NCI-H1417 treated with DMSO at 0.1 percent for 48 hours (cell line): ENCODE measurements at regions not wholly inside any gene's neighbourhood (a gene's known extent, or its start where the extent isn't known, plus 50 kb on each side); places are given as distances from the start of the nearest gene placed in this dataset.
"Not testable (repeated sequence)": the region's sequence is repeated elsewhere in the genome, so short reads cannot be mapped to it uniquely, and the experiment has no call there.

Experiments
- DNase-seq: peaks from one replicate; lab custom pipeline; 2025; lab: John Stamatoyannopoulos, UW

GRCh38 chr3:33919312-33920120, 121.1 kb downstream of the PDCD6IP start:
- no peak for DNase-seq

GRCh38 chr3:33920511-33920910, 122.1 kb downstream of the PDCD6IP start:
- DNase-seq: no peak

- DNase-seq: no peak
These were observed 123.2 kb downstream of the PDCD6IP start for GRCh38 chr3:33921608-33922007.

- DNase-seq: no peak
These were observed 128.7 kb downstream of the PDCD6IP start for GRCh38 chr3:33926998-33927605.

- no peak for DNase-seq
These were observed 131.4 kb downstream of the PDCD6IP start for GRCh38 chr3:33929813-33930212.

- no peak for DNase-seq
These were observed 133.1 kb downstream of the PDCD6IP start for GRCh38 chr3:33931512-33931911.

GRCh38 chr3:33932010-33932764, 133.8 kb downstream of the PDCD6IP start:
- peak; percentile 2 for DNase-seq

GRCh38 chr3:33936171-33936920, 137.9 kb downstream of the PDCD6IP start:
- no peak for DNase-seq

- DNase-seq: peak; percentile 27
These were observed 138.6 kb downstream of the PDCD6IP start for GRCh38 chr3:33936921-33937525.

GRCh38 chr3:33937628-33938027, 139.2 kb downstream of the PDCD6IP start:
- no peak for DNase-seq

GRCh38 chr3:33940149-33940548, 141.7 kb downstream of the PDCD6IP start:
- DNase-seq: no peak

- DNase-seq: no peak
These were observed 142.3 kb downstream of the PDCD6IP start for GRCh38 chr3:33940736-33941135.

- no peak for DNase-seq
These were observed 143.4 kb downstream of the PDCD6IP start for GRCh38 chr3:33941804-33942203.

- no peak for DNase-seq
These were observed 144.2 kb downstream of the PDCD6IP start for GRCh38 chr3:33942483-33943150.

GRCh38 chr3:33943277-33943676, 144.8 kb downstream of the PDCD6IP start:
- no peak for DNase-seq

- DNase-seq: not testable (repeated sequence)
These were observed 148.2 kb downstream of the PDCD6IP start for GRCh38 chr3:33946612-33947011.

- no peak for DNase-seq
These were observed 149.1 kb downstream of the PDCD6IP start for GRCh38 chr3:33947272-33948195.

GRCh38 chr3:33949074-33949473, 150.6 kb downstream of the PDCD6IP start:
- no peak for DNase-seq

GRCh38 chr3:33954956-33955355, 156.5 kb downstream of the PDCD6IP start:
- DNase-seq: no peak

- no peak for DNase-seq
These were observed 157.8 kb downstream of the PDCD6IP start for GRCh38 chr3:33956206-33956605.
